SK-N-MC (cell line): ENCODE measurements at regions not wholly inside any gene's neighbourhood (a gene's known extent, or its start where the extent isn't known, plus 50 kb on each side); places are given as distances from the start of the nearest gene placed in this dataset.

Experiments
- DNase-seq: peaks from one replicate; pipeline ENCODE4 v3.0.0-alpha.2; 2011; ENCODE audit warnings: low read depth, low spot score
- H3K27ac ChIP-seq: fragments of 200-600 bp; sonication (generic); 2 replicates; pipeline ENCODE4 v1.5.1; 2016; ENCODE audit warnings: mixed run types
- H3K36me3 ChIP-seq: fragments of 200-600 bp; sonication (generic); 2 replicates; pipeline ENCODE4 v1.6.1; 2017; ENCODE audit warnings: antibody characterized with exemption, low read length, mixed read lengths; ENCODE audit not compliant: insufficient read depth
- H3K4me3 ChIP-seq: fragments of 200-600 bp; sonication (generic); 2 replicates; pipeline ENCODE4 v1.5.1; 2016
- H3K9ac ChIP-seq: fragments of 200-600 bp; sonication (generic); 2 replicates; pipeline ENCODE4 v1.8.0; 2017; ENCODE audit warnings: mixed run types, mixed read lengths; ENCODE audit not compliant: insufficient read length
- H3K9me3 ChIP-seq: fragments of 200-600 bp; sonication (generic); 2 replicates; pipeline ENCODE4 v1.6.1; 2017; ENCODE audit warnings: low read depth, mild to moderate bottlenecking, antibody characterized with exemption, low read length, moderate library complexity, mixed read lengths
- EZH2 ChIP-seq: fragments of 200-600 bp; sonication (generic); IDR thresholded peaks from one replicate; pipeline ENCODE4 v1.6.1; 2017; ENCODE audit warnings: antibody characterized with exemption
- FOXP2 ChIP-seq: optimal IDR thresholded peaks from 2 replicates; pipeline ENCODE3; 2011; ENCODE audit warnings: mild to moderate bottlenecking, moderate library complexity; ENCODE audit not compliant: insufficient read depth; ENCODE audit errors: extremely low read length, control extremely low read depth
- POLR2AphosphoS5 ChIP-seq: IDR thresholded peaks from 2 replicates; pipeline ENCODE4 v1.6.1; 2012; ENCODE audit warnings: mild to moderate bottlenecking, low read depth, low read length, borderline replicate concordance

DNA sequence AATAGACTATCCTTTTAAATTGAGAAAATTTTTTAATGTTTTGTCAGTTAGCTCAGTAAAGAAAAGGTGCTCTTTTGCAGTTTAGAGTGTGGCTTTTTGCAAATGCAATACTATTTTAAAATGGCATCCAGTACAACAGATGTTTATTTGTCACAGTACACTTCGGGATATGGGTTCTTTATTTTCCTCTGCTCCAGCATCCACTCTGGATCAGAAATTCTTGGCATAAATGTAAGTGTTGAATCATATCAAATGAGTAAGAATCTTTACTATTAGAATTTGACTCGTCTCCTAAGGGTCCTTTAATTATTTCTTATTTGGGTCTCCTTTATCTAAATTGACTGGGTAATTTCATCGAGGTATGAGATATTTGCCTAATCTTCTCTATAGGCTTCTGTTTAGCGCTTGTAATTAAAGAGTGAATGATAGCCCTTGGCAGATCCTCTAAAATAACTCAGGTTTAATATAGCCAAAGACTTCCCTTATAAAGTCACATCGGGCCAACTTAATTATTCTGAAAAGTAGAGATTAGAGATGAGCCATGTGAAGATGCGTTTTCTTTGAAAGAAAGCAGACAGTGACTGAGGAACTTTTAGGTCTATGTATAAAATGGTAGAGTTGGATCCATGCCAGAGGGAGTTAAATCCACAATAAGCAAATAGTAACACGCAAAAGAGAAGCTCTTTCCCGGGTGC lies 132.7 kb downstream of the CASP12 start:
- H3K4me3 ChIP-seq: no peak overlapping the region
- H3K9me3 ChIP-seq: no peaks in the 10 kb centered on the region
- no peaks in the 10 kb centered on the region for H3K36me3 ChIP-seq
- DNase-seq: no peak
- no peak overlapping the region for H3K27ac ChIP-seq
- TF ChIP-seq POLR2AphosphoS5: no peak
- TF ChIP-seq FOXP2: no peak
- TF ChIP-seq EZH2: no peak
- H3K9ac ChIP-seq: no peak overlapping the region

DNA sequence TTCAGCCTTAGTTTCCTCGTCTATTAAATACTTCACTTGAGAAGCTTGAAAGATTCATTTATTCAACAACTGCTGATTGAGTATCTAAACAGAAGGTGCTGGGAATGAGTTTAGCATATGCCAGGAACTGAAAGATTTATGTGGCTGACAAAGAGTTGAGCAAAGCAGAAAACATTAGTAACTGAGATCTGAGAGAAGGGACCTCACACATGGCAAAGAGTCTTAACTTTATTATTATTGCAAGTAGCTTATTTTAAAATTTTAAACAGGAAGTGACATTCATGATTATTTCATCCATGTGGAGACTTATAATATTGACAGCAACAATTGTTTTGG lies 133.6 kb downstream of the CASP12 start:
- no peak for TF ChIP-seq POLR2AphosphoS5
- no peak for TF ChIP-seq EZH2
- TF ChIP-seq FOXP2: no peak
- H3K9ac ChIP-seq: no peak overlapping the region
- no peak for DNase-seq
- H3K4me3 ChIP-seq: no peak overlapping the region
- no peaks in the 10 kb centered on the region for H3K9me3 ChIP-seq
- no peak overlapping the region for H3K27ac ChIP-seq
- H3K36me3 ChIP-seq: no peaks in the 10 kb centered on the region

DNA sequence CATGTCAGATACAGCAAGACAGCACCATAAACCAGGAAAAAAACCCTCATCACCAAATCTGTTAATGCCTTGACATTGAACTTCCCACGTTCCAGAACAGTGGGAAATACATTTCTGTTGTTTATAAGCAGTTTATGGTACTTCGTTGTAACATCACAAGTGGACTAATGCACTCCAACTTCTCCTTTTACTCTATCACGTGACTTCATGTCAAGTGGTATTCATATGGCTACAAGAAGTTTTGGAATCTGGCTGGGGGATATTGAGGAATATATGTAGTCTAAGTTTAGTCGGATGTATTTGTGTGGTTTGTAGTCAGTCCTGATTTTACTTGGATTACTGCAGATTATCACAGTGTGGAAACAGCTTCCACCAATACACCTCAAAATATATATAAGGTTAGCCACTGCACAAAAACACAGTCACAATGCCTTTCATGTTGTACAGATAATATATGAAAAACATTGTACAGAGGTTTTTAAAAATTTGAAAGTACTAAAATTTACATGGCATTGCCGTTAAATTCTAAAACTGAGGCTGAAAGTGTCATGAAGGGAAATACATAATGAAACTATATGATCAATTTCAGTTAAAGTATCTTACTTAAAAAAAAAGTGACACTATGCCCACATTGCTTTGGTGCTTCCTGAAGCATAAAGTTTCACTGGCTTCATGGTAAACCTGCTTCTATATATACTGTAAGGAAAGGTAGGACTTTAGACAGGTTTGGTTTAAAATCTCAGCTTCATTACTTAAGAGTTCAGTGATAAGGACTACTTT lies 134.1 kb downstream of the CASP12 start:
- no peaks in the 10 kb centered on the region for H3K36me3 ChIP-seq
- no peak for TF ChIP-seq FOXP2
- no peak for TF ChIP-seq POLR2AphosphoS5
- no peak for TF ChIP-seq EZH2
- no peak for DNase-seq
- no peak overlapping the region for H3K27ac ChIP-seq
- no peak overlapping the region for H3K4me3 ChIP-seq
- no peak overlapping the region for H3K9ac ChIP-seq
- H3K9me3 ChIP-seq: no peaks in the 10 kb centered on the region

DNA sequence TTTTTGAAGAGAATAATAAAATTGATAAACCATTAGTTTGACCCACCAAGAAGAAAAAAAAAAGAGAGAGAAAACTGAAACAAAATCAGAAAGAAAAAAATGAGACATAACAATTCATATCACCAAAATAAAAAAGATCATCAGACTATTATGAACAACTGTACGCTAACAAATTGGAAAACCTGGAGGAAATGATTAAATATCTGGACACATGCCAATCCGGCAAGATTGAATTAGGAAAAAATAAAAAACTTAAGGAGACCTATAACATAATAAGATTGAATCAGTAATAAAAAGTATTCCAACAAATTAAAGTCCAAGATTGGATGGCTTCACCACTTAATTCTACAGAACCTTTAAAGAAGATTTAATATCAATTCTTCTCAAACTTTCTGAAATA lies 136.7 kb downstream of the CASP12 start:
- Histone ChIP-seq H3K36me3 (no peaks in the 10 kb centered on the region), H3K9me3 (no peaks in the 10 kb centered on the region), H3K9ac (no peak overlapping the region), H3K4me3 (no peak overlapping the region), H3K27ac (no peak overlapping the region)
- no peak for TF ChIP-seq POLR2AphosphoS5
- DNase-seq: no peak

DNA sequence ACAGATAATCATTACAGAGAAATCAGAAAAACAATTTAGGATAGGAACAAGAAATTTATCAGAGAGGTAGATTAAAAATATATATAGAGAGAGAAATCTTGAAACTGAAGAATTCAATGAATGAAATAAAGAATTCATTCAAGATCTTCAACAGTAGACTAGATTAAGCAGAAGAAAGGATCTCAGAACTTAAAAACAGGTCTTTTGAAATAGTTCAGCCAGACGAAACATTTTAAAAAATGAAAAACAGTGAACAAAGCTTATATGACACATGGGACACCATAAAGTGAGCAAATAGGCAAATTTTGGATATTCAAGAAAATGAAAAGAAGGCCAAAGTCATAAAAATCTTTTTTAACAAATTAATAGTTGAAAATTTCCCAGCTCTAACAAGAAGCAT lies 138.8 kb downstream of the CASP12 start:
- no peak for TF ChIP-seq EZH2
- TF ChIP-seq POLR2AphosphoS5: no peak
- no peak for TF ChIP-seq FOXP2
- DNase-seq: no peak
- Histone ChIP-seq H3K9me3 (no peaks in the 10 kb centered on the region), H3K36me3 (no peaks in the 10 kb centered on the region), H3K27ac (no peak overlapping the region), H3K9ac (no peak overlapping the region), H3K4me3 (no peak overlapping the region)

DNA sequence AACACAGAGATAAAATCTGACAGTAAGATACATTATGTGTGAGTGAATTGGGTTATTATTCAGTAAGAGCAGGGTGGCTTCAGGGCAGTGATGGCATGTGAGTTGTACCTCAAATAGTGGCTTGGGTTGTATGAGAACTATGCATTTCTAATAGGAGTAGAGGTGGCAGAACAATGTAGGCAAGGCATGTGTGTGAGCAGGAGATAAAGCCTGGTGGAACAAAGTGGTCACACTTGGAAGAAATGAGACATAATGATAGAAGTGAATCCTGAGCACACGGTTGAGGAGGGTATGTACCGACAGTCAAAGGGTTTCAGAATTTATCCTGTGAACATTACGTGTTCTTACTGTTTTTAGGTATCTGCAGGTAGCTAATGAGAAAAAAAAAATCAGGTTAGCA lies 159.3 kb downstream of the CASP12 start:
- Histone ChIP-seq H3K27ac (no peak overlapping the region), H3K9me3 (no peaks in the 10 kb centered on the region), H3K4me3 (no peak overlapping the region), H3K36me3 (no peaks in the 10 kb centered on the region), H3K9ac (no peak overlapping the region)
- TF ChIP-seq FOXP2 (no peak), POLR2AphosphoS5 (no peak)
- DNase-seq: no peak

DNA sequence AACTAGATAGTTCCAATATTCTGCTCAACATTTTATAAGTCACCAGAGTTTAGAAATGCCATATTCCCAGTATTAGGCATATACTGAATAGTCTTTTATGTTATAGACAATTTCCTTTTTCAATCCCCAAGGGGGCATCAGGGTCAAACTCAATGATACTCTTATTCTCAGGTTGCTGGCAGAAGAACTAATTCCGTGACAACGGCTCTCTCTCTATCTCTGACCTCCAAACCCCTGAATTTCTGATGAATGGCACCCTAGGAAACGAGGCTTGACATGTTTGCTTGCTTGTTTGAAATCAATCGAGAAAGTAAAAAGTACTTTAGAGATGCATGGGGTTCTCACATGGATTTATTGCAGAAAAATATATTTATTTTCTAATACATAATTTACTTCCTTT lies 160.1 kb downstream of the CASP12 start:
- Histone ChIP-seq H3K27ac (no peak overlapping the region), H3K9me3 (no peaks in the 10 kb centered on the region), H3K36me3 (no peaks in the 10 kb centered on the region), H3K9ac (no peak overlapping the region), H3K4me3 (no peak overlapping the region)
- DNase-seq: no peak
- TF ChIP-seq EZH2 (no peak), FOXP2 (no peak), POLR2AphosphoS5 (no peak)

DNA sequence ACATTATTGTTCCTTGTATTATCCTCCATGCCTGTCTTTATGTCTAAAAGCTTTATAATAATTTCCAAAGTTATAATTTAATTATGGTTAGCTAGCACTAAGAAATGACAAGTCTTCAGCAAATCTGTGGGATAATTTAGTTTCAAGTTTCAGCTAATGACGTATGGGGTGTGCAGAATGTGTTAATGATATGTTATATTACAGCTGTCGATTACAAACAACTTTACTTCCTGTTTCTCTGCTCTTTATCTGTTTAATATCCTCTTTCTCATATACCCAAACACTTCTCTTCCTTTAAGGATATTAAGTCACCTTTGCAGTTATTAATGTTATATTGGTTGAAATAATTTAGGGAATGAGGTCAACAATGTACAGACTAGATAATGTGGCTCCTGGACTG lies 161.8 kb downstream of the CASP12 start:
- H3K4me3 ChIP-seq: no peak overlapping the region
- H3K9me3 ChIP-seq: no peaks in the 10 kb centered on the region
- no peaks in the 10 kb centered on the region for H3K36me3 ChIP-seq
- TF ChIP-seq EZH2 (no peak), FOXP2 (no peak), POLR2AphosphoS5 (no peak)
- DNase-seq: no peak
- H3K27ac ChIP-seq: no peak overlapping the region
- H3K9ac ChIP-seq: no peak overlapping the region

DNA sequence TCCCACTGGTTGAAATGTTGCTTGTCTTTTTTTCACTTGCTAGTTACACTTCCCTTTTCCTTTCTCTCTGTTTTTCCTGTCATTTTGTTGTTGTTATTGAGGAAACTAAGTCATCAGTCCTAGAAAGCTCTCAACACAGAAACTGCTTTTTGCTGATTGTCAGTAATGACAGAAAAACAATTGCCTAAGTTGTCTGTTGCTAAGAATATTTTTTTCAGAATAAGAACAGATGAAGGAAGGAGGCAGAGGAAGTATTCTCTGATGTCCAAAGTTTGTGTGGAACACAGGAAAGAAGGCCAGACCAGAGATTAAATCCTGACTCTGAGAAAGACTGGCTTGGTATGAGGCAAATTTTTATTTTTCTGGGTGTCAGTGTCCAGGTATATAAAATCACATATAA lies 163.3 kb downstream of the CASP12 start:
- no peak for DNase-seq
- Histone ChIP-seq H3K36me3 (no peaks in the 10 kb centered on the region), H3K4me3 (no peak overlapping the region), H3K27ac (no peak overlapping the region), H3K9ac (no peak overlapping the region), H3K9me3 (no peaks in the 10 kb centered on the region)
- TF ChIP-seq EZH2: no peak
- no peak for TF ChIP-seq POLR2AphosphoS5
- no peak for TF ChIP-seq FOXP2
